Endodermal cell (in vitro differentiated cells): ENCODE measurements at regions not wholly inside any gene's neighbourhood (a gene's known extent, or its start where the extent isn't known, plus 50 kb on each side); places are given as distances from the start of the nearest gene placed in this dataset.

Experiments used
- DNase-seq: peaks from one replicate; pipeline ENCODE4 v3.0.0-alpha.2; 2017
- H3K27ac ChIP-seq: 2 replicates; pipeline ENCODE4 v1.5.1; 2013; ENCODE audit warnings: mild to moderate bottlenecking, low read depth, low read length, moderate library complexity
- H3K27me3 ChIP-seq: 2 replicates; pipeline ENCODE4 v1.6.1; 2013; ENCODE audit warnings: mild to moderate bottlenecking, low read length, moderate library complexity; ENCODE audit not compliant: insufficient read depth, control insufficient read depth, poor library complexity, severe bottlenecking
- H3K36me3 ChIP-seq: 2 replicates; pipeline ENCODE4 v1.7.0; 2013; ENCODE audit warnings: mild to moderate bottlenecking, low read length, moderate library complexity; ENCODE audit not compliant: control insufficient read depth, insufficient read depth
- H3K4me1 ChIP-seq: one replicate; pipeline ENCODE4 v1.7.0; 2013; ENCODE audit warnings: low read length; ENCODE audit not compliant: control insufficient read depth, insufficient read depth
- H3K4me3 ChIP-seq: 2 replicates; pipeline ENCODE4 v1.5.1; 2013; ENCODE audit warnings: mild to moderate bottlenecking, low read length, moderate library complexity
- H3K9ac ChIP-seq: 2 replicates; pipeline ENCODE4 v1.6.1; 2013; ENCODE audit warnings: mild to moderate bottlenecking, low read length, moderate library complexity; ENCODE audit not compliant: poor library complexity, severe bottlenecking; ENCODE audit errors: extremely low read depth
- H3K9me3 ChIP-seq: 2 replicates; pipeline ENCODE4 v1.6.1; 2013; ENCODE audit warnings: mild to moderate bottlenecking, low read length, moderate library complexity; ENCODE audit not compliant: control insufficient read depth
- H3K27ac Mint-ChIP-seq: 2 replicates; pipeline ENCODE4 v1.8.0; 2020; ENCODE audit warnings: mixed read lengths
- H3K27me3 Mint-ChIP-seq: 2 replicates; pipeline ENCODE4 v1.8.0; 2021; ENCODE audit warnings: mild to moderate bottlenecking, mixed read lengths; ENCODE audit not compliant: insufficient read depth
- H3K36me3 Mint-ChIP-seq: 2 replicates; pipeline ENCODE4 v1.8.0; 2020; ENCODE audit warnings: low read depth, mixed read lengths
- H3K4me1 Mint-ChIP-seq: 2 replicates; pipeline ENCODE4 v1.8.0; 2020; ENCODE audit warnings: mixed read lengths
- H3K4me3 Mint-ChIP-seq: 2 replicates; pipeline ENCODE4 v1.8.0; 2020; ENCODE audit warnings: mild to moderate bottlenecking, moderate library complexity, mixed read lengths
- H3K9me3 Mint-ChIP-seq: 2 replicates; pipeline ENCODE4 v1.8.0; 2020; ENCODE audit warnings: mild to moderate bottlenecking, mixed read lengths
- whole genome bisulfite sequencing, 2 experiments: methylation state at CpG; one replicate each; pipeline versions ENCODE4 v1.1.5 to v1.1.7; 2013; ENCODE audit warnings: missing lambda C conversion rate in 2 of 2, mixed read lengths in 1 of 2; ENCODE audit not compliant: insufficient coverage in 1 of 2, insufficient read length in 1 of 2; 5-methylcytosine and 5-hydroxymethylcytosine counted together
- TF ChIP-seq, protein P1 (sequence below): fragments of 200-600 bp; sonication (generic); conservative IDR thresholded peaks from 2 replicates; pipeline ENCODE4 v1.5.0; 2021; ENCODE audit warnings: antibody characterized with exemption, mild to moderate bottlenecking

- H3K27me3 Mint-ChIP-seq = no peaks in the 10 kb centered on the region
- TF ChIP-seq, protein P1, sequence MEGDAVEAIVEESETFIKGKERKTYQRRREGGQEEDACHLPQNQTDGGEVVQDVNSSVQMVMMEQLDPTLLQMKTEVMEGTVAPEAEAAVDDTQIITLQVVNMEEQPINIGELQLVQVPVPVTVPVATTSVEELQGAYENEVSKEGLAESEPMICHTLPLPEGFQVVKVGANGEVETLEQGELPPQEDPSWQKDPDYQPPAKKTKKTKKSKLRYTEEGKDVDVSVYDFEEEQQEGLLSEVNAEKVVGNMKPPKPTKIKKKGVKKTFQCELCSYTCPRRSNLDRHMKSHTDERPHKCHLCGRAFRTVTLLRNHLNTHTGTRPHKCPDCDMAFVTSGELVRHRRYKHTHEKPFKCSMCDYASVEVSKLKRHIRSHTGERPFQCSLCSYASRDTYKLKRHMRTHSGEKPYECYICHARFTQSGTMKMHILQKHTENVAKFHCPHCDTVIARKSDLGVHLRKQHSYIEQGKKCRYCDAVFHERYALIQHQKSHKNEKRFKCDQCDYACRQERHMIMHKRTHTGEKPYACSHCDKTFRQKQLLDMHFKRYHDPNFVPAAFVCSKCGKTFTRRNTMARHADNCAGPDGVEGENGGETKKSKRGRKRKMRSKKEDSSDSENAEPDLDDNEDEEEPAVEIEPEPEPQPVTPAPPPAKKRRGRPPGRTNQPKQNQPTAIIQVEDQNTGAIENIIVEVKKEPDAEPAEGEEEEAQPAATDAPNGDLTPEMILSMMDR = no peak
- H3K27ac Mint-ChIP-seq = no peak overlapping the region
Measured at GRCh38 chr9:11135851-11136250, 523.0 kb upstream of the PTPRD start.

GRCh38 chr9:11141357-11141756 is 528.6 kb upstream of the PTPRD start:
- Histone ChIP-seq H3K27ac (no peak overlapping the region), H3K27me3 (no peaks in the 10 kb centered on the region), H3K9me3 (no peaks in the 10 kb centered on the region), H3K4me1 (no peaks in the 10 kb centered on the region), H3K9ac (no peak overlapping the region), H3K4me3 (no peak overlapping the region), H3K36me3 (no peaks in the 10 kb centered on the region)
- Mint-ChIP-seq H3K4me1 (no peaks in the 10 kb centered on the region), H3K27me3 (no peaks in the 10 kb centered on the region), H3K4me3 (no peak overlapping the region), H3K27ac (no peak overlapping the region), H3K9me3 (no peaks in the 10 kb centered on the region), H3K36me3 (no peaks in the 10 kb centered on the region)
- 86 to 92% methylated on average over 2 to 3 of the region's 3 CpGs for WGBS, 2 experiments
- TF ChIP-seq, protein P1 = no peak
- DNase-seq = no peak

More at GRCh38 chr9:11135851-11136250, 523.0 kb upstream of the PTPRD start:
- H3K9ac ChIP-seq = no peak overlapping the region
- DNase-seq = no peak
- H3K27me3 ChIP-seq = no peaks in the 10 kb centered on the region
- H3K9me3 ChIP-seq = no peaks in the 10 kb centered on the region
- Mint-ChIP-seq H3K4me1 (no peaks in the 10 kb centered on the region), H3K36me3 (no peaks in the 10 kb centered on the region), H3K9me3 (no peaks in the 10 kb centered on the region), H3K4me3 (no peak overlapping the region)
- H3K36me3 ChIP-seq = no peaks in the 10 kb centered on the region
- no peak overlapping the region for H3K4me3 ChIP-seq
- WGBS, 2 experiments = 93% methylated on average over 3 of the region's 3 CpGs
- H3K27ac ChIP-seq = no peak overlapping the region
- no peaks in the 10 kb centered on the region for H3K4me1 ChIP-seq

- DNase-seq = no peak
- TF ChIP-seq, protein P1 = no peak
- H3K9ac ChIP-seq = no peak overlapping the region
- no peaks in the 10 kb centered on the region for H3K27me3 Mint-ChIP-seq
- no peak overlapping the region for H3K4me3 Mint-ChIP-seq
- WGBS, 2 experiments = 89% methylated on average over 1 of the region's 3 CpGs; no CpG with 5 or more reads in 1 of the 2 experiments
- H3K27ac ChIP-seq = no peak overlapping the region
- H3K36me3 ChIP-seq = no peaks in the 10 kb centered on the region
- no peaks in the 10 kb centered on the region for H3K4me1 Mint-ChIP-seq
- H3K4me3 ChIP-seq = no peak overlapping the region
- H3K4me1 ChIP-seq = no peaks in the 10 kb centered on the region
- no peaks in the 10 kb centered on the region for H3K27me3 ChIP-seq
- H3K9me3 ChIP-seq = no peaks in the 10 kb centered on the region
- H3K27ac Mint-ChIP-seq = no peak overlapping the region
- no peaks in the 10 kb centered on the region for H3K9me3 Mint-ChIP-seq
- no peaks in the 10 kb centered on the region for H3K36me3 Mint-ChIP-seq
Measured at GRCh38 chr9:11142965-11143738, 530.4 kb upstream of the PTPRD start.
